ENCODE measurements at regions not wholly inside any gene's neighbourhood (a gene's known extent, or its start where the extent isn't known, plus 50 kb on each side); places are given as distances from the start of the nearest gene placed in this dataset.

- no peak overlapping the region for H3K9ac ChIP-seq (ENCODE audit: low read depth in 1 of 2, low read length in 2 of 2)
- no peaks in the 10 kb centered on the region for H3K4me1 ChIP-seq (ENCODE audit: control insufficient read depth in 4 of 4, insufficient read depth in 4 of 4, low read length in 3 of 4)
- TF ChIP-seq TAF1 (conservative IDR thresholded peaks at IDR 0.05) (no peak), MAX (IDR thresholded peaks at IDR 0.05) (no peak), NR2F2 (IDR thresholded peaks at IDR 0.05) (no peak), EGR1 (IDR thresholded peaks at IDR 0.05; ENCODE audit: low read depth in 2 of 2) (no peak), RXRA (IDR thresholded peaks at IDR 0.05) (no peak), REST (IDR thresholded peaks at IDR 0.05) (no peak), YY1 (IDR thresholded peaks at IDR 0.05) (no peak), FOXA2 (IDR thresholded peaks at IDR 0.05) (no peak), ATF3 (IDR thresholded peaks at IDR 0.05) (no peak), HNF4A (conservative IDR thresholded peaks at IDR 0.05) (no peak), JUND (IDR thresholded peaks at IDR 0.05) (no peak), ZBTB33 (IDR thresholded peaks at IDR 0.05) (no peak), GABPA (IDR thresholded peaks at IDR 0.05 in 1 of 2, conservative IDR thresholded peaks at IDR 0.05 in 1 of 2) (no peak)
- no peaks in the 10 kb centered on the region for H3K36me3 ChIP-seq (ENCODE audit: control insufficient read depth in 4 of 4, insufficient read depth in 3 of 4, low read depth in 1 of 4, low read length in 3 of 4)
- H3K27ac ChIP-seq (ENCODE audit: low read depth in 1 of 2, low read length in 2 of 2): no peak overlapping the region
- 91% methylated on average over 2 of the region's 2 CpGs for WGBS
- no peak overlapping the region for H3K4me3 ChIP-seq (ENCODE audit: low read depth in 1 of 3, low read length in 3 of 3)
- H3K27me3 ChIP-seq (ENCODE audit: control insufficient read depth in 4 of 4, insufficient read depth in 4 of 4, low read length in 3 of 4): no peaks in the 10 kb centered on the region
- H3K9me3 ChIP-seq (ENCODE audit: control insufficient read depth in 4 of 4, low read length in 3 of 4): no peaks in the 10 kb centered on the region
- no peak for DNase-seq (ENCODE audit: low spot score)
Measured at GRCh38 chr7:46753662-46754061, 828.2 kb downstream of the TNS3 start.

GRCh38 chr7:46752881-46753366, 829.0 kb downstream of the TNS3 start:
- Histone ChIP-seq H3K4me1 (ENCODE audit: control insufficient read depth in 4 of 4, insufficient read depth in 4 of 4, low read length in 3 of 4) (no peaks in the 10 kb centered on the region), H3K9ac (ENCODE audit: low read depth in 1 of 2, low read length in 2 of 2) (no peak overlapping the region), H3K27me3 (ENCODE audit: control insufficient read depth in 4 of 4, insufficient read depth in 4 of 4, low read length in 3 of 4) (no peaks in the 10 kb centered on the region), H3K27ac (ENCODE audit: low read depth in 1 of 2, low read length in 2 of 2) (no peak overlapping the region), H3K9me3 (ENCODE audit: control insufficient read depth in 4 of 4, low read length in 3 of 4) (no peaks in the 10 kb centered on the region), H3K4me3 (ENCODE audit: low read depth in 1 of 3, low read length in 3 of 3) (no peak overlapping the region), H3K36me3 (ENCODE audit: control insufficient read depth in 4 of 4, insufficient read depth in 3 of 4, low read depth in 1 of 4, low read length in 3 of 4) (no peaks in the 10 kb centered on the region)
- no peak for DNase-seq (ENCODE audit: low spot score)
- WGBS: 74% methylated on average over 3 of the region's 3 CpGs
- TF ChIP-seq SP1 (IDR thresholded peaks at IDR 0.05) (no peak), ATF3 (IDR thresholded peaks at IDR 0.05) (no peak), FOXA1 (IDR thresholded peaks at IDR 0.05) (no peak), YY1 (IDR thresholded peaks at IDR 0.05) (no peak), GABPA (IDR thresholded peaks at IDR 0.05 in 1 of 2, conservative IDR thresholded peaks at IDR 0.05 in 1 of 2) (no peak), RAD21 (IDR thresholded peaks at IDR 0.05) (no peak), MAX (IDR thresholded peaks at IDR 0.05) (no peak), REST (IDR thresholded peaks at IDR 0.05) (no peak), FOXA2 (IDR thresholded peaks at IDR 0.05) (no peak), HNF4G (IDR thresholded peaks at IDR 0.05) (no peak), JUND (IDR thresholded peaks at IDR 0.05) (no peak), CTCF (IDR thresholded peaks at IDR 0.05; ENCODE audit: low read depth, low read length, missing input control) (no peak), ZBTB33 (IDR thresholded peaks at IDR 0.05) (no peak)

All from liver (tissue), 8 donors.